Fibroblast of skin of right quadriceps (primary cell): ENCODE measurements at regions not wholly inside any gene's neighbourhood (a gene's known extent, or its start where the extent isn't known, plus 50 kb on each side); places are given as distances from the start of the nearest gene placed in this dataset.
"Not testable (repeated sequence)": the region's sequence is repeated elsewhere in the genome, so short reads cannot be mapped to it uniquely, and the experiment has no call there.

ENCODE experiments used
- DNase-seq: peaks from one replicate; pipeline ENCODE4 v3.0.0-alpha.2; 2013

DNA sequence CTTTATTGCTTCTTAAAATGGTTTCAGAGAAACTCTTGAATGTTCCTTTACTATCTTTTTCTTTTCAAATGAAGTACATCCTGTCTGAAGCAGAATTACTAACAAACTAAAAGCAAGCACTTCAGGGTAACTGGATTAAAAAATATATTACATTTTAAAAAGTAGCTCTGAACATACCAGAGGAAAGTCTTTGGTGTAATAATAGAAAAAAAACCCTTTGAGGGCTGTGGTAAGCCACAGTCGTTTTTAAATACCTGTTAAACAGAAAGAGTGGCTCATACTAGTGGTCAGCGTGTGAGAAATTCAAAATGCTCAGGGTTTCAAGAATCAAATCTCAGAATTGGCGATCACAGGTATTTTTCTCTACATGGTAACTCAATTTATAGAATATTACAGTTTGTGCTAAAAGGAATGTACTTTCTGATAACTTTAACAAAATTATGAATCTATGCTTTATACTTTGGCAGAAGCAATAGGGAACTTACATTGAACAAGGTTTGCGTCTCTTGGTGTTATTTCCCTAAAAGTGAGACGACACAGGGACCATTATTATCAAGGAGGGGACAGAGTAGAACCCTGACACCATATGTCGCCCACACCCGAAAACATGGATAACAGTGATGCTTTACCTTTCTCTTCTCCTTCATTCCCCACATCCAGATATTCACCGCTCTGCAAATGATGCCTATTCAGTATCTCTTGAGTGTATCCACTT lies 97.0 kb upstream of the DPH5 start:
- DNase-seq: no peak

GRCh38 chr1:101121975-101122374 lies 96.4 kb upstream of the DPH5 start:
- DNase-seq: no peak

GRCh38 chr1:101121504-101121903 lies 95.9 kb upstream of the DPH5 start:
- no peak for DNase-seq

DNA sequence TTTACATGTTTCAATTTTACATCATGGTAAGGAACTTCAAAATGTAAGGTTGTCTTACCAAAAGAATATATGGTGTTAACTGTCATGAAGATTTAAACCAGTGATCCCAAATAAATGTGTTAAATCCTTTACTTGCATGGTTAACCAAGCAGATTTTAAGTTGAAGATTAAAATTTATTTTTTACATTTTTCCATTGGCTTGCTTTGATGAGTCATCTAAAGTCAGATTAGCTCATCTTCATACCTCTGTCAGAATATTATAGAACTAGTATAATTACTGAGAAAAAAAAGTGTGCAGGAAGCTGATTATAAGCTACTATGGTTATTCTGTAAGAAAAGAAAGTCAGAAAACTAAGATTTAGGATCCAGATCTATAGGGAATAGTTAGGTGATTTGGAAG lies 95.3 kb upstream of the DPH5 start:
- DNase-seq: no peak

DNA sequence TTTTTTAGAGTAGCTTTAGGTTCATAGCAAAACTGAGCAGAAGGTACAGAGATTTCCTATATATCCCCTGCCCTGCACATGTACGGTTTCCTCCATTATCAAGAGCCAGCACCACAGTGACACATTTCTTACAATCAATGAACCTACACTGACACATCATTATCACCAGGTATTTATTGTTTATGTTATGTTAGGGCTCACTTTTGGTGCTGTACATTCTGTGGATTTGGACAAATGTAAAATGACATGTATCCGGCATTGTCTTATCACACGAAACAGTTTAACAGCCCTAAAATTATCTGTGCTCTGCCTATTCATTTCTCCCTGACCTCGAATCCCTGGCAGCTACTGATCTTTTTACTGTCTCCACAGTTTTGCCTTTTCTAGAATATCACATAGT lies 93.7 kb upstream of the DPH5 start:
- no peak for DNase-seq

GRCh38 chr1:101116006-101116405 lies 90.4 kb upstream of the DPH5 start:
- no peak for DNase-seq

DNA sequence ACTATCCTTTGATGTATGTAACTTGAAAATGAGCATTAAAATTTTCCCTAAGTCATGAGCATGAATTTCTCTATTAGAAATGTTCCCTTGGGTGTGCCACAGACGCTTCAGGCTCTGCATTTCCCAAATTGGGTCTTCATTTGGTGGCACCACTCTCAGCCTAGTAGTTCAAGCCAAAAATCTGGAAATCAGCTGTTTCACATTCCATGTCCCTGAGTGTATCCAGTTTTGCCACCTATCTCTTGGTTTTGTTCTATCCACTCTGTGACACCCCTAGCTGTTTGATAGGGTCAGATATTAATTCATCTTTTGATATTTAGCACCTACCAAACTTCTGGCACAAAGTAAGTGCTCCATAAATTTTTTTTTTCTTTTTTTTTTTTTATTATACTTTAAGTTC lies 89.5 kb upstream of the DPH5 start:
- DNase-seq: no peak

DNA sequence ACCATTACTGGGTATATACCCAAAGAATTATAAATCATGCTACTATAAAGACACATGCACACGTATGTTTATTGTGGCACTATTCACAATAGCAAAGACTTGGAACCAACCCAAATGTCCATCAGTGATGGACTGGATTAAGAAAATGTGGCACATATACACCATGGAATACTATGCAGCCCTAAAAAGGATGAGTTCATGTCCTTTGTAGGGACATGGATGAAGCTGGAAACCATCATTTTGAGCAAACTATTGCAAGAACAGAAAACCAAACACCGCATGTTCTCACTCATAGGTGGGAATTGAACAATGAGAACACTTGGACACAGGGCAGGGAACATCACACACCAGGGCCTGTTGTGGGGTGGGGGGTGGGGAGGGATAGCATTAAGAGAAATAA lies 88.5 kb upstream of the DPH5 start:
- not testable (repeated sequence) for DNase-seq

GRCh38 chr1:101112051-101112780 lies 86.6 kb upstream of the DPH5 start:
- DNase-seq: no peak

GRCh38 chr1:101111461-101111860 lies 85.9 kb upstream of the DPH5 start:
- no peak for DNase-seq

DNA sequence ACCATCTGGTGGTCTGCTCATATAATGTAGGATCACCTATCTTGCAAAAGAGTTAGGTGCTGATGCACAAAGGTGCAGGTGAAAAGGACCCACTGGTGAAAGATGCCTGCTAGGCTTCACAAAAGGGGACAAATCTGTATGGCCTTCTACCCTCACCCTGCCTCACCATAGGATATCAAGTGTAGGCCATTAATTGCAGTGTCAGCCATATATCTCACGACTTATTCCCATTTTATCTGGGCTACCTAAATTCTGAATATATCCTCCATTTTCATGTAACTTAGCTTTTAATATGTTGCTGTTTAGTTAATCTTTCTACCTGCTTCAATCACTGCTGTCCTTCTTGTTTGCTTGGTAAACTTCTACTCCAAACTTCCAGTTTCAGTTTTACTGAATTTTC lies 84.2 kb upstream of the DPH5 start:
- DNase-seq: no peak

DNA sequence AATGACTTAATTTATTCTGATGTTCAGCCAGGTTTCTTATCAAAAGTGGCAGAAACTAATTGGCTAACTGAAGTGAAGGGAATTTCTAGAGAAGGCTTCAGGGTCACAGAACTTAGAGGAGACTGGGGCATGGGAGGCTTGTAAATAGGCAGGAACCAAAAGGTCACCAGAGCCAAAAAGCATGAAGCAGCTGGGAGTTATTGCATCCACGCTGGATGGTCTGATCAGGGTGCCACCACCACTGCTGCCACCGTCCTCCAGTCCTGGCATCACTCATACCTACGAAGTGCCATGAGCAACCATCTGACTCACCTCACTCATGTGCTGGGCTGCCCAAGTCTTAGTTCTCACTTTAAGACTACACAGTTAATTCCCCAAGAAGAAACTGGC lies 82.5 kb upstream of the DPH5 start:
- no peak for DNase-seq

GRCh38 chr1:101107496-101108110 lies 82.0 kb upstream of the DPH5 start:
- DNase-seq: no peak

- DNase-seq: no peak
These were observed 80.3 kb upstream of the DPH5 start for GRCh38 chr1:101105877-101106276.

- no peak for DNase-seq
These were observed 77.0 kb upstream of the DPH5 start for GRCh38 chr1:101102426-101103156.

DNA sequence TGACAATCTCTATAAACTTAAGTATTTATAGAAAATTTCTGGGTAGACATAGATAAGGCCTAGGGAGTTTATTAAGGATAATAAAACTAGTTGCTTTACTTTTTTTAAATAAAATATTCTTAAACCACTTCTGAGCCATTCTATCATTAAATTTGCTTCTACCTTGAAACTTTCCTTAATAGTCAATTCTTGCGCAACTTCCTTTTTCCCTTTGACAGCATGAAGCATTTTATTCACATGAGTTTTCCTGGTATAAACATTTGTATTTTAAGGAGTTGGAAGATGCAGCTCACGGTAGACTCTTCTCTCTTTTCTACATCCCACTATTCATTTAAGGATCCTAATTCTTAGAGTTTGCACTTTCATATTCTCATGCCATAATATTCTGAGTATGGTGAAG lies 75.8 kb upstream of the DPH5 start:
- DNase-seq: peak; percentile 21

GRCh38 chr1:101100674-101101073 lies 75.1 kb upstream of the DPH5 start:
- DNase-seq: no peak

GRCh38 chr1:101098907-101099306 lies 73.3 kb upstream of the DPH5 start:
- DNase-seq: no peak

GRCh38 chr1:101098327-101098726 lies 72.7 kb upstream of the DPH5 start:
- no peak for DNase-seq

DNA sequence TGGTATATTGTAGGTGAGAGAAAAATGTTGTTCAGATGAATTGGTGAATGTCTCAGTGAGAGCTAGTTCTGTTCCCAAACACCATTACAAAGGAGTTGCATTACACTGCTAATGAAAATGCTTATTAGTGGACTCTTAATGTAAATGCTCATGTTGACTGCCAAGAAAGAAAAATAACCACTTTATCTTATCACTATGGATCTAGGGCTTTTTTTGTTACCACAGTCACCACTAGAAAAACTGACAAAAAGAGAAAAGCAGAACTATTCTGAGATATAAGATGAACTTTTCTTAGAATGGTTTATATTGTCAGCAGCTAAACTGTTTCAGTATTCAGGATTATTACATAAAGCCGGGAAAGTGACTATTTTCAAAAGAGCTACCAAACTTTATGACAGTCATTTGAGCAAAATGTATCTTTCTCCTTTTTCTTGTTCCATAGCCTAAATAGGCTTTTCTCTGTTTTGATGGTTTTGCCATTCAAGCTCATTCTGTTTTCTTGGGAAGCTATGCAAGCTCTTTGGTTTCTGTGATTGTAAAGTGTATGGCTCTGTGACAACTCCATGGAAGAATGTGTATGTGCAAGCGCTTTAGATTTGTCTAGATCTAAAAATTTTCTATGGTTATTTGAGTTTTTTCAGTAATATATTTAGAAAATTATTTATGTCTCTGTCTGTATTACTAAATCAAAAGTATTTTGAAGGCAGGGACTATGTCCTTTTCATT lies 64.2 kb upstream of the DPH5 start:
- DNase-seq: no peak

DNA sequence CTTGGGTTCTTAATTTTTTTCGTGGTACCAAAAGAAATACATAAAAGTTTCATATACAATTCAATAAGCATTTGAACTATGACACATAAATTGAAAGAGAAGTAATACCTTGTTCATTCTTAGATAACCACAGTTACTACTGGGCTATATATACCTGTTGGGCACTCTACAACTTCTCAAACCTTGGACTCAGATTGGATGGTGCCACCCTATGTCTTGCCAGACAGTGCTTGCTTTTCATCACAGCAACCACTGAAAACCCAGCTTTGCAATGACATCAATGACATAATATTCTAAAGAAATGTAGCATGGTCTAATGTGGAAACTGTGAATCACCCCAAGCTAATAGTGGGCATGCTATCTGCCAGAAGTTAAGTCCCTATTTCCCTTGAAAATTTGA lies 62.8 kb upstream of the DPH5 start:
- peak; percentile 1 for DNase-seq

DNA sequence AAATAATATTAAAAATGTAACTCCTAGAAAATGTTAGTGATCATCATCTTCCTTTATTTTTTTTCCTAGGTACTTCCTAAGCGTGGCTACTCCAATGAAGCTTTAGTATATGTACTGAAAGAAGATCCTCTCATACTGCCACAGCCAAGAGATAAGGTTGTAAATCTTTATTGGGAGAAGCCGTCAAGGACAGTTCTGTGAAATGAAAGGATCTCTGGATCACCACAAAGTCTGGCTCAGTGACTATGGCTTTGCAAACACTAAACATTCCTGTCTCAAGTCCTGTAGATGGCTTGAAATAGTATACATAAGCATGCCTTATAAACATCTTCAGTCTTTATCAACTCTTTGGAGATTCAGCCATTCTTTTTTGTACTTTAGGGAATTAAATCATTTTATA lies 61.2 kb upstream of the DPH5 start:
- DNase-seq: no peak
